ENCODE measurements at regions not wholly inside any gene's neighbourhood (a gene's known extent, or its start where the extent isn't known, plus 50 kb on each side); places are given as distances from the start of the nearest gene placed in this dataset.

- no peak overlapping the region for H3K27ac Mint-ChIP-seq
- H3K4me1 Mint-ChIP-seq (ENCODE audit: low read depth) = peaks cover 26% of the 10 kb centered on the region
- H3K4me3 Mint-ChIP-seq = no peak overlapping the region
- peaks cover 4% of the 10 kb centered on the region for H3K27me3 Mint-ChIP-seq (ENCODE audit: low read depth)
- peaks cover 14% of the 10 kb centered on the region for H3K36me3 Mint-ChIP-seq (ENCODE audit: low read depth)
- no peaks in the 10 kb centered on the region for H3K9me3 Mint-ChIP-seq
Measured at GRCh38 chr5:160500786-160501779, 79.4 kb downstream of the PTTG1 start.

GRCh38 chr5:160504906-160505305 is 83.3 kb downstream of the PTTG1 start:
- H3K4me1 Mint-ChIP-seq (ENCODE audit: low read depth) = peaks cover 46% of the 10 kb centered on the region
- peaks cover 4% of the 10 kb centered on the region for H3K27me3 Mint-ChIP-seq (ENCODE audit: low read depth)
- no peaks in the 10 kb centered on the region for H3K9me3 Mint-ChIP-seq
- no peak overlapping the region for H3K4me3 Mint-ChIP-seq
- H3K27ac Mint-ChIP-seq = peak overlapping the region; percentile 94
- peaks cover 3% of the 10 kb centered on the region for H3K36me3 Mint-ChIP-seq (ENCODE audit: low read depth)

- Mint-ChIP-seq H3K4me1 (ENCODE audit: low read depth) (peaks cover 44% of the 10 kb centered on the region), H3K27ac (peak overlapping the region; percentile 94), H3K36me3 (ENCODE audit: low read depth) (peaks cover 2% of the 10 kb centered on the region), H3K4me3 (peak overlapping the region; percentile 71), H3K9me3 (no peaks in the 10 kb centered on the region), H3K27me3 (ENCODE audit: low read depth) (peaks cover 4% of the 10 kb centered on the region)
Measured at GRCh38 chr5:160506006-160507004, 84.7 kb downstream of the PTTG1 start.

- H3K27ac Mint-ChIP-seq = peak overlapping the region; percentile 94
- H3K36me3 Mint-ChIP-seq (ENCODE audit: low read depth) = peaks cover 2% of the 10 kb centered on the region
- peak overlapping the region; percentile 71 for H3K4me3 Mint-ChIP-seq
Measured at GRCh38 chr5:160507221-160507721, 85.6 kb downstream of the PTTG1 start.

GRCh38 chr5:160508780-160509361 is 87.2 kb downstream of the PTTG1 start:
- H3K4me1 Mint-ChIP-seq (ENCODE audit: low read depth) = peaks cover 44% of the 10 kb centered on the region
- H3K27ac Mint-ChIP-seq = peak overlapping the region; percentile 67
- no peaks in the 10 kb centered on the region for H3K9me3 Mint-ChIP-seq
- peaks cover 2% of the 10 kb centered on the region for H3K36me3 Mint-ChIP-seq (ENCODE audit: low read depth)
- no peaks in the 10 kb centered on the region for H3K27me3 Mint-ChIP-seq (ENCODE audit: low read depth)
- peak overlapping the region; percentile 2 for H3K4me3 Mint-ChIP-seq

More at GRCh38 chr5:160507221-160507721, 85.6 kb downstream of the PTTG1 start:
- H3K9me3 Mint-ChIP-seq = no peaks in the 10 kb centered on the region
- H3K27me3 Mint-ChIP-seq (ENCODE audit: low read depth) = peaks cover 4% of the 10 kb centered on the region
- H3K4me1 Mint-ChIP-seq (ENCODE audit: low read depth) = peaks cover 44% of the 10 kb centered on the region

- H3K27me3 Mint-ChIP-seq (ENCODE audit: low read depth) = no peaks in the 10 kb centered on the region
- H3K9me3 Mint-ChIP-seq = no peaks in the 10 kb centered on the region
- H3K4me1 Mint-ChIP-seq (ENCODE audit: low read depth) = peaks cover 26% of the 10 kb centered on the region
- H3K27ac Mint-ChIP-seq = no peak overlapping the region
- H3K36me3 Mint-ChIP-seq (ENCODE audit: low read depth) = peaks cover 2% of the 10 kb centered on the region
- H3K4me3 Mint-ChIP-seq = no peak overlapping the region
Measured at GRCh38 chr5:160511280-160511929, 89.8 kb downstream of the PTTG1 start.
